Neuron (in vitro differentiated cells): ENCODE measurements at regions not wholly inside any gene's neighbourhood (a gene's known extent, or its start where the extent isn't known, plus 50 kb on each side); places are given as distances from the start of the nearest gene placed in this dataset.

ENCODE experiments used
- H2AFZ ChIP-seq: one replicate; pipeline ENCODE4 v1.6.1; 2013; ENCODE audit warnings: low read depth, mild to moderate bottlenecking, inconsistent platforms, low read length, moderate library complexity
- H3K27me3 ChIP-seq: one replicate; pipeline ENCODE4 v1.6.1; 2013; ENCODE audit warnings: low read length; ENCODE audit not compliant: insufficient read depth
- H3K36me3 ChIP-seq: one replicate; pipeline ENCODE4 v1.6.1; 2013; ENCODE audit warnings: low read length; ENCODE audit not compliant: insufficient read depth
- H3K4me1 ChIP-seq: one replicate; pipeline ENCODE4 v1.6.1; 2013; ENCODE audit warnings: low read length; ENCODE audit not compliant: insufficient read depth
- H3K4me3 ChIP-seq: 2 replicates; pipeline ENCODE4 v1.5.1; 2013; ENCODE audit warnings: mild to moderate bottlenecking, low read length, moderate library complexity
- H3K9me3 ChIP-seq: one replicate; pipeline ENCODE4 v1.6.1; 2013; ENCODE audit warnings: low read length

GRCh38 chr10:29026802-29027580 is 261.9 kb upstream of the LYZL1 start:
- H3K4me1 ChIP-seq = no peaks in the 10 kb centered on the region
- H3K9me3 ChIP-seq = no peaks in the 10 kb centered on the region
- H3K36me3 ChIP-seq = no peaks in the 10 kb centered on the region
- H3K27me3 ChIP-seq = no peaks in the 10 kb centered on the region
- H2AFZ ChIP-seq = no peak overlapping the region
- H3K4me3 ChIP-seq = no peak overlapping the region

GRCh38 chr10:29028486-29028885 is 260.4 kb upstream of the LYZL1 start:
- H3K4me3 ChIP-seq = no peak overlapping the region
- no peaks in the 10 kb centered on the region for H3K9me3 ChIP-seq
- H2AFZ ChIP-seq = no peak overlapping the region

GRCh38 chr10:29030900-29031299 is 258.0 kb upstream of the LYZL1 start:
- H2AFZ ChIP-seq = no peak overlapping the region

More at GRCh38 chr10:29028486-29028885, 260.4 kb upstream of the LYZL1 start:
- no peaks in the 10 kb centered on the region for H3K27me3 ChIP-seq
- H3K4me1 ChIP-seq = no peaks in the 10 kb centered on the region
- no peaks in the 10 kb centered on the region for H3K36me3 ChIP-seq

GRCh38 chr10:29032169-29032568 is 256.7 kb upstream of the LYZL1 start:
- Histone ChIP-seq H3K4me3 (no peak overlapping the region), H2AFZ (no peak overlapping the region), H3K27me3 (no peaks in the 10 kb centered on the region), H3K9me3 (no peaks in the 10 kb centered on the region), H3K36me3 (no peaks in the 10 kb centered on the region), H3K4me1 (no peaks in the 10 kb centered on the region)

More at GRCh38 chr10:29030900-29031299, 258.0 kb upstream of the LYZL1 start:
- H3K4me3 ChIP-seq = no peak overlapping the region
- H3K27me3 ChIP-seq = no peaks in the 10 kb centered on the region
- H3K9me3 ChIP-seq = no peaks in the 10 kb centered on the region
- no peaks in the 10 kb centered on the region for H3K36me3 ChIP-seq
- H3K4me1 ChIP-seq = no peaks in the 10 kb centered on the region

- Histone ChIP-seq H3K27me3 (no peaks in the 10 kb centered on the region), H3K36me3 (no peaks in the 10 kb centered on the region), H3K4me3 (no peak overlapping the region), H3K4me1 (no peaks in the 10 kb centered on the region), H2AFZ (no peak overlapping the region), H3K9me3 (no peaks in the 10 kb centered on the region)
These were observed 255.4 kb upstream of the LYZL1 start for GRCh38 chr10:29033311-29033940.

- H3K4me1 ChIP-seq = no peaks in the 10 kb centered on the region
- H3K27me3 ChIP-seq = no peaks in the 10 kb centered on the region
- H3K9me3 ChIP-seq = no peaks in the 10 kb centered on the region
- no peak overlapping the region for H3K4me3 ChIP-seq
- no peak overlapping the region for H2AFZ ChIP-seq
- H3K36me3 ChIP-seq = no peaks in the 10 kb centered on the region
These were observed 254.3 kb upstream of the LYZL1 start for GRCh38 chr10:29034592-29034991.

- no peak overlapping the region for H3K4me3 ChIP-seq
- no peaks in the 10 kb centered on the region for H3K27me3 ChIP-seq
- no peaks in the 10 kb centered on the region for H3K36me3 ChIP-seq
- no peaks in the 10 kb centered on the region for H3K4me1 ChIP-seq
- no peaks in the 10 kb centered on the region for H3K9me3 ChIP-seq
- H2AFZ ChIP-seq = no peak overlapping the region
These were observed 253.1 kb upstream of the LYZL1 start for GRCh38 chr10:29035721-29036120.

- Histone ChIP-seq H3K4me1 (no peaks in the 10 kb centered on the region), H2AFZ (no peak overlapping the region), H3K36me3 (no peaks in the 10 kb centered on the region), H3K27me3 (no peaks in the 10 kb centered on the region), H3K9me3 (no peaks in the 10 kb centered on the region), H3K4me3 (no peak overlapping the region)
These were observed 251.3 kb upstream of the LYZL1 start for GRCh38 chr10:29037348-29038113.

- H3K4me3 ChIP-seq = no peak overlapping the region
- H3K36me3 ChIP-seq = no peaks in the 10 kb centered on the region
- no peaks in the 10 kb centered on the region for H3K4me1 ChIP-seq
- no peaks in the 10 kb centered on the region for H3K27me3 ChIP-seq
- no peaks in the 10 kb centered on the region for H3K9me3 ChIP-seq
- no peak overlapping the region for H2AFZ ChIP-seq
These were observed 249.8 kb upstream of the LYZL1 start for GRCh38 chr10:29039091-29039490.

GRCh38 chr10:29039677-29040189 is 249.1 kb upstream of the LYZL1 start:
- Histone ChIP-seq H3K4me1 (no peaks in the 10 kb centered on the region), H3K9me3 (no peaks in the 10 kb centered on the region), H2AFZ (no peak overlapping the region), H3K27me3 (no peaks in the 10 kb centered on the region), H3K4me3 (no peak overlapping the region), H3K36me3 (no peaks in the 10 kb centered on the region)

GRCh38 chr10:29041616-29042015 is 247.3 kb upstream of the LYZL1 start:
- no peak overlapping the region for H3K4me3 ChIP-seq
- no peaks in the 10 kb centered on the region for H3K4me1 ChIP-seq
- H3K27me3 ChIP-seq = no peaks in the 10 kb centered on the region
- no peaks in the 10 kb centered on the region for H3K36me3 ChIP-seq
- H2AFZ ChIP-seq = no peak overlapping the region
- H3K9me3 ChIP-seq = no peaks in the 10 kb centered on the region

- no peak overlapping the region for H3K4me3 ChIP-seq
- H3K36me3 ChIP-seq = no peaks in the 10 kb centered on the region
- H3K27me3 ChIP-seq = no peaks in the 10 kb centered on the region
- no peak overlapping the region for H2AFZ ChIP-seq
- H3K4me1 ChIP-seq = no peaks in the 10 kb centered on the region
- no peaks in the 10 kb centered on the region for H3K9me3 ChIP-seq
These were observed 240.4 kb upstream of the LYZL1 start for GRCh38 chr10:29048506-29048905.

GRCh38 chr10:29050081-29050480 is 238.8 kb upstream of the LYZL1 start:
- Histone ChIP-seq H3K36me3 (no peaks in the 10 kb centered on the region), H3K4me1 (no peaks in the 10 kb centered on the region), H2AFZ (no peak overlapping the region), H3K27me3 (no peaks in the 10 kb centered on the region), H3K4me3 (no peak overlapping the region), H3K9me3 (no peaks in the 10 kb centered on the region)
